DOHH2 (cell line): ENCODE measurements at regions not wholly inside any gene's neighbourhood (a gene's known extent, or its start where the extent isn't known, plus 50 kb on each side); places are given as distances from the start of the nearest gene placed in this dataset.

Experiments
- H3F3A ChIP-seq: fragments of 200-600 bp; sonication (generic), shearing (Covaris generic); 2 replicates; pipeline ENCODE4 v1.6.0; 2016; ENCODE audit warnings: antibody characterized with exemption, mild to moderate bottlenecking; ENCODE audit not compliant: control insufficient read depth, insufficient read depth
- H3K27ac ChIP-seq: fragments of 200-600 bp; sonication (generic); 2 replicates; pipeline ENCODE4 v1.5.1; 2014; ENCODE audit warnings: low read depth, mild to moderate bottlenecking, low read length, moderate library complexity
- H3K27me3 ChIP-seq: fragments of 200-600 bp; sonication (generic); 2 replicates; pipeline ENCODE4 v1.6.1; 2014; ENCODE audit warnings: mild to moderate bottlenecking, low read length, mixed read lengths; ENCODE audit not compliant: control insufficient read depth
- H3K36me3 ChIP-seq: fragments of 200-600 bp; sonication (generic); 2 replicates; pipeline ENCODE4 v1.6.1; 2014; ENCODE audit warnings: mild to moderate bottlenecking, low read length, moderate library complexity, mixed read lengths; ENCODE audit not compliant: control insufficient read depth
- H3K4me1 ChIP-seq: fragments of 200-600 bp; sonication (generic); 2 replicates; pipeline ENCODE4 v1.6.1; 2014; ENCODE audit warnings: mild to moderate bottlenecking, low read length, mixed read lengths; ENCODE audit not compliant: control insufficient read depth
- H3K4me2 ChIP-seq: fragments of 200-600 bp; sonication (generic); 2 replicates; pipeline ENCODE4 v1.6.0; 2014; ENCODE audit warnings: mild to moderate bottlenecking, low read length, moderate library complexity
- H3K4me3 ChIP-seq: fragments of 200-600 bp; sonication (generic); 2 replicates; pipeline ENCODE4 v1.5.1; 2014; ENCODE audit warnings: mild to moderate bottlenecking, low read length, mixed read lengths
- H3K79me2 ChIP-seq: fragments of 200-600 bp; sonication (generic); 2 replicates; pipeline ENCODE4 v1.6.1; 2014; ENCODE audit warnings: mild to moderate bottlenecking, low read length, mixed read lengths; ENCODE audit not compliant: control insufficient read depth
- H3K9me2 ChIP-seq: fragments of 200-600 bp; sonication (generic); replicated peaks from 2 replicates; pipeline ENCODE4 v1.6.1; 2014; ENCODE audit warnings: mild to moderate bottlenecking, low read length, mixed read lengths; ENCODE audit not compliant: control insufficient read depth
- H3K9me3 ChIP-seq: fragments of 200-600 bp; sonication (generic); 2 replicates; pipeline ENCODE4 v1.6.1; 2014; ENCODE audit warnings: antibody characterized with exemption, low read length, mixed read lengths; ENCODE audit not compliant: control insufficient read depth, insufficient read depth
- H4K20me1 ChIP-seq: fragments of 200-600 bp; sonication (generic); 2 replicates; pipeline ENCODE4 v1.6.0; 2014; ENCODE audit warnings: low read depth, mild to moderate bottlenecking, antibody characterized with exemption, low read length, moderate library complexity; ENCODE audit not compliant: control insufficient read depth, insufficient read depth
- CTCF ChIP-seq: fragments of 200-600 bp; sonication (generic); IDR thresholded peaks from one replicate; pipeline ENCODE4 v1.5.1; 2014; ENCODE audit warnings: antibody characterized with exemption, mild to moderate bottlenecking, low read depth, low read length; ENCODE audit not compliant: poor library complexity, severe bottlenecking
- EZH2phosphoT487 ChIP-seq: fragments of 200-600 bp; sonication (generic); IDR thresholded peaks from 2 replicates; pipeline ENCODE4 v1.6.1; 2017; ENCODE audit warnings: borderline replicate concordance, mild to moderate bottlenecking, antibody characterized with exemption, low read length, moderate library complexity, mixed read lengths

- no peaks in the 10 kb centered on the region for H4K20me1 ChIP-seq
- H3K9me3 ChIP-seq = no peaks in the 10 kb centered on the region
- no peaks in the 10 kb centered on the region for H3K79me2 ChIP-seq
- H3K4me2 ChIP-seq = no peak overlapping the region
- TF ChIP-seq EZH2phosphoT487 (no peak), CTCF (no peak)
- H3K27me3 ChIP-seq = peaks cover 2% of the 10 kb centered on the region; the same call in 1 of the 2 replicates
- no peaks in the 10 kb centered on the region for H3F3A ChIP-seq
- no peak overlapping the region for H3K27ac ChIP-seq
- H3K4me3 ChIP-seq = no peak overlapping the region
- no peaks in the 10 kb centered on the region for H3K36me3 ChIP-seq
- no peaks in the 10 kb centered on the region for H3K9me2 ChIP-seq
- H3K4me1 ChIP-seq = no peaks in the 10 kb centered on the region
Observed at GRCh38 chr10:91126471-91126870, 94.0 kb upstream of the PCGF5 start.

GRCh38 chr10:91127341-91128082 is 93.0 kb upstream of the PCGF5 start:
- TF ChIP-seq CTCF (no peak), EZH2phosphoT487 (no peak)

GRCh38 chr10:91135113-91135512 is 85.3 kb upstream of the PCGF5 start:
- Histone ChIP-seq H4K20me1 (no peaks in the 10 kb centered on the region), H3K27ac (no peak overlapping the region), H3K4me1 (no peaks in the 10 kb centered on the region), H3K36me3 (no peaks in the 10 kb centered on the region), H3K4me2 (no peak overlapping the region), H3K9me2 (no peaks in the 10 kb centered on the region), H3K79me2 (no peaks in the 10 kb centered on the region), H3K9me3 (no peaks in the 10 kb centered on the region), H3F3A (no peaks in the 10 kb centered on the region), H3K4me3 (no peak overlapping the region), H3K27me3 (no peaks in the 10 kb centered on the region)
- no peak for TF ChIP-seq CTCF
- no peak for TF ChIP-seq EZH2phosphoT487

More at GRCh38 chr10:91127341-91128082, 93.0 kb upstream of the PCGF5 start:
- peaks cover 2% of the 10 kb centered on the region; the same call in 1 of the 2 replicates for H3K27me3 ChIP-seq
- H3K4me2 ChIP-seq = no peak overlapping the region
- no peaks in the 10 kb centered on the region for H3K36me3 ChIP-seq
- no peaks in the 10 kb centered on the region for H3K4me1 ChIP-seq
- H3K9me3 ChIP-seq = no peaks in the 10 kb centered on the region
- H3K9me2 ChIP-seq = no peaks in the 10 kb centered on the region
- no peaks in the 10 kb centered on the region for H3F3A ChIP-seq
- no peak overlapping the region for H3K4me3 ChIP-seq
- H3K27ac ChIP-seq = no peak overlapping the region
- H3K79me2 ChIP-seq = no peaks in the 10 kb centered on the region
- H4K20me1 ChIP-seq = no peaks in the 10 kb centered on the region
